Lower leg skin (tissue), 4 donors: ENCODE measurements at regions not wholly inside any gene's neighbourhood (a gene's known extent, or its start where the extent isn't known, plus 50 kb on each side); places are given as distances from the start of the nearest gene placed in this dataset.
"Not testable (repeated sequence)": the region's sequence is repeated elsewhere in the genome, so short reads cannot be mapped to it uniquely, and the experiment has no call there.

Source experiments
- DNase-seq, 2 donors: peaks; one replicate each; pipeline ENCODE4 v3.0.0-alpha.2; 2019; ENCODE audit warnings: low spot score in 2 of 2
- H3K4me3 ChIP-seq: fragments of 200-600 bp; sonication (generic); 2 replicates; pipeline ENCODE4 v1.5.1; 2017; ENCODE audit warnings: mild to moderate bottlenecking, low read depth; ENCODE audit not compliant: poor library complexity, severe bottlenecking
- CTCF ChIP-seq, 3 donors: fragments of 450-650 bp; IDR thresholded peaks; one replicate each; pipeline ENCODE4 v1.5.1; 2016; ENCODE audit warnings: antibody characterized with exemption in 3 of 3, mild to moderate bottlenecking in 3 of 3, moderate library complexity in 2 of 3
- POLR2A ChIP-seq, 2 donors: fragments of 450-650 bp; IDR thresholded peaks; one replicate each; pipeline ENCODE4 v1.6.1; 2016 to 2017; ENCODE audit warnings: antibody characterized with exemption in 2 of 2, mild to moderate bottlenecking in 1 of 2, moderate library complexity in 1 of 2
- WGBS, 2 donors: methylation state at CpG; one replicate each; pipeline ENCODE4 v1.1.5; 2018; 5-methylcytosine and 5-hydroxymethylcytosine counted together
- intact Hi-C: fragments of 100-400 bp; cut with DNase I; formaldehyde crosslinking; loops from one replicate; pipeline ENCODE4 v1.15.0; 2023; ENCODE audit warnings: low total_unique reads

DNA sequence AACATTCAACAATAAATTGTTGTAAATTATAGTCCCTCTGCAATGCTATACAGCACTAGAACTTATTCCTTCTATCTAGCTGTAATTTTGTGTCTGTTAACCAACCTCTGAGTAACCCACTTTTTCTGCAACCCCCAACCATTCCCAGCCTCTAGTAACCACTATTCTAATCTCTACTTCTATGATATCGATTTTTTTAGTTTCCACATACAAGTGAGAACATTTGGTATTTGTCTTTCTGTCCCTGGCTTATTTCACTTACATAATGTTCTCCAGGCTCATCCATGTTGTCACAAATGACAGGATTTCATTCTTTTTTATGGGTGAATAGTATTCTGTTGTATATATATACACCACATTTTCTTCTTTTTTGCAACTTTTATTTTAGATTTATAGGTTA is 147.6 kb downstream of the MAIP1 start:
- 86 to 94% methylated on average over 1 of the region's 1 CpG for WGBS, 2 donors
- H3K4me3 ChIP-seq = no peak overlapping the region
- DNase-seq = no peak
- intact Hi-C loops = no loop called here
- TF ChIP-seq POLR2A (IDR thresholded peaks at IDR 0.05) = no peak
- TF ChIP-seq CTCF (IDR thresholded peaks at IDR 0.05) = no peak

- intact Hi-C loops = no loop called here
- TF ChIP-seq CTCF (IDR thresholded peaks at IDR 0.05) (no peak), POLR2A (IDR thresholded peaks at IDR 0.05) (no peak)
- 74 to 80% methylated on average over 1 of the region's 1 CpG for WGBS, 2 donors
- no peak overlapping the region for H3K4me3 ChIP-seq
- DNase-seq = no peak
Measured at GRCh38 chr2:200104015-200104414, 148.6 kb downstream of the MAIP1 start.

DNA sequence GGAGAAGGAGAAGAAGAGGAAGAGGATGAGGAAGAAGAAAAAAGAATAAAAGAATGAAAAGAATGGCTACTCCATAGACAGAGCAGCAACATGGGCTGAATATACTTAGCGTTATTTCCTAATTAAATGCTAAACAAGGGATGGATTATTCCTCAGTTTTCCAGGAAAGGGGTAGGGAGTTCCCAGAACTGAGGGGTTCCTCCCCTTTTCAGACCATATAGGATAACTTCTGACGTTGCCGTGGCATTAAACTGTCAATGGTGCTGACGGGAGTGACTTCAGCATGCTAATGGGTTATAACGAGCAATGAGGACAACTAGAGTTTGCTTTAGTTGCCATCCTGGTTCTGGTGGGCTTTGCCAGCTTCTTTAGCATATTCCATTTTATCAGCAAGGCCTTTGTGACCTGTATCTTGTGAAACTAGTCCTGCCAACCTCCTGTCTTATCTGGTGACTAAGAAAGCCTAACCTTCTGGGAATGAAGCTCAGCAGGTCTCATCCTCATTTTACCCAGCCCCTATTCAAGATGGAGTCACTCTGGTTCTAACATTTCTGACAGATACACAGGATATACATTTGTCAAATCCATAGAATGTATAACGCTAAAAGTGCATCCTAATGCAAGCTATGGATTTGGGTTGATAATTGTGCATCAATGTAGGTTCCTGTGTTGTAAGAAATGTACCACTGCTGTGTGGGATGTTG is 152.3 kb downstream of the MAIP1 start:
- intact Hi-C loops = no loop called here
- no peak for DNase-seq
- no peak for TF ChIP-seq POLR2A (IDR thresholded peaks at IDR 0.05)
- no peak for TF ChIP-seq CTCF (IDR thresholded peaks at IDR 0.05)
- H3K4me3 ChIP-seq = no peak overlapping the region
- 86 to 89% methylated on average over 6 of the region's 6 CpGs for whole genome bisulfite sequencing, 2 donors

DNA sequence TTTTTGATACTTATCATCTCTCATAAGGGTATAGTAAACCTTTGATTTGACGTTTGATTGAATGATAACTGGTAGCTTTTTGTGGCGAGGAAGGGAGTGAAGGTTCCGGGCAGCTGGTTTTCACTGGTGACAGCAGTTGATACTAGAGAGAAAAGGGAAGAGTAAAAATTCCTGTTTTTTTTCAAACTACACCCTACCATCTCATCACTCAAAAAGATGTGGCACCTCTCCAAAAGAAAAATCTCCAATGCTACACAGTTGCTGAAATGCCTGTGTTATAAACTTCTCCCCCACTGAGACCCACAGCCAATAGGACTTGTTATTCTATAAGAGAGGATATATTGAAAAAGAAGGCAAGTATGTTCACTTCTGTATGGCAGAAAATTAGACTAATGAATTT is 154.0 kb downstream of the MAIP1 start:
- WGBS, 2 donors = 70 to 76% methylated on average over 3 of the region's 3 CpGs
- TF ChIP-seq POLR2A (IDR thresholded peaks at IDR 0.05) (no peak), CTCF (IDR thresholded peaks at IDR 0.05) (no peak)
- H3K4me3 ChIP-seq = no peak overlapping the region
- intact Hi-C loops = no loop called here
- DNase-seq = no peak

DNA sequence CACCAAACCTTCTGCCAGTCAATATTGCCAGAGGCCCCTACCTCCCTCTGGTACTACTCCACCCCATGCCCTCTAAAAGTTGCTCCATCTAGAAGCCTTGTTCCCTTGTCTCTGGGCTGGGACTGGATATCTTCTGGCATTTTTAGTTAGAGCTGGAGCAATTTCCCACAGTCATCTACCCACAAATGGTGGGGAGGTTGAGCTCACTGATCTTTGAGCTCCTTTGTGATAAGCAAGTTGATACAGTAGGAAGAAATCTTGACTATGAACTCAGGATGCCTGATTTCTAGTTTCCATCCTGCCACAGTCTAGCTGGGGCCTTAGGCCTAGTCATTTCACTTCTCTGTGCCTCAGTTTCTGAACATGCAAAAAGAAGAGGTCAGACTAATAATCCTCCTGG is 155.0 kb downstream of the MAIP1 start:
- no peak for DNase-seq
- no peak for TF ChIP-seq CTCF (IDR thresholded peaks at IDR 0.05)
- no peak for TF ChIP-seq POLR2A (IDR thresholded peaks at IDR 0.05)
- intact Hi-C loops = no loop called here
- no peak overlapping the region for H3K4me3 ChIP-seq

DNA sequence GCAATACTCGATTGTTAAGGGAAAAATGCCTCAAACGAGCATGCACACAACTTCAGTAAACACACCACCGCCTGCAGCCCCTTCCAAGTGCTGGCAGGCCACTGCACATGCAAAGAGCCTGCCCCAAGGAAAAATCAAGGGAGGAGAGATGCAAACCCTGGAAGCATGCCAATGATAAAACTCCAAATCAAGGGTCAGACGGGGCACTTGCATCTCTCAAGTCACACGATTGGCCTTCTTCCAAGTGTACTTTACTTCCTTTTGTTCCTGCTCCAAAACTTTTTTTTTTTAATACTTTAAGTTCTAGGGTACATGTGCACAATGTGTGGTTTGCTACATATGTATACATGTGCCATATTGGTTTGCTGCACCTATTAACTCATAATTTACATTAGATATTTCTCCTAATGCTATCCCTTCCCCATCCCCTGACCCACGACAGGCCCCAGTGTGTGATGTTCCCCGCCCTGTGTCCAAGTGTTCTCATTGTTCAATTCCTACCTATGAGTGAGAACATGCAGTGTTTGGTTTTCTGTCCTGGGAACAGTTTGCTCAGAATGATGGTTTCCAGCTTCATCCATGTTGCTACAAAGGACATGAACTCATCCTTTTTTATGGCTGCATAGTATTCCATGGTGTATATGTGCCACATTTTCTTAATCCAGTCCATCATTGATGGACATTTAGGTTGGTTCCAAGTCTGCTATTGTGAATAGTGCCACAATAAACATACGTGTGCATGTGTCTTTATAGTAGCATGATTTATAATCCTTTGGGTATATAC is 157.8 kb downstream of the MAIP1 start:
- DNase-seq, intact Hi-C loops, H3K4me3 ChIP-seq: not testable (repeated sequence)
- 47 to 52% methylated on average over 8 of the region's 8 CpGs for WGBS, 2 donors
